ENCODE measurements at regions not wholly inside any gene's neighbourhood (a gene's known extent, or its start where the extent isn't known, plus 50 kb on each side); places are given as distances from the start of the nearest gene placed in this dataset.

GRCh38 chr1:5370311-5370710 lies 621.9 kb downstream of the NPHP4 start:
- no TSS peak for BruUV-seq (replicated peaks)
- Histone ChIP-seq H3K27me3 (ENCODE audit: insufficient read depth, low read length) (no peaks in the 10 kb centered on the region), H3K4me1 (ENCODE audit: control insufficient read depth in 1 of 2, insufficient read depth in 2 of 2, low read length in 2 of 2) (no peaks in the 10 kb centered on the region), H3K36me3 (ENCODE audit: control insufficient read depth in 1 of 2, insufficient read depth in 2 of 2, low read length in 2 of 2) (no peaks in the 10 kb centered on the region), H3K27ac (ENCODE audit: low read depth, low read length) (no peak overlapping the region), H3K4me3 (replicated peaks in 1 of 2; ENCODE audit: low read depth in 1 of 2, low read length in 2 of 2) (no peak overlapping the region), H3K4me2 (ENCODE audit: low read length) (no peak overlapping the region), H3K79me2 (ENCODE audit: insufficient read depth, low read length) (no peaks in the 10 kb centered on the region), H3K9ac (ENCODE audit: low read length) (no peak overlapping the region), H3K9me3 (ENCODE audit: control insufficient read depth in 1 of 2, insufficient read depth in 1 of 2, low read depth in 1 of 2, low read length in 2 of 2) (no peaks in the 10 kb centered on the region), H4K20me1 (ENCODE audit: insufficient read depth) (no peaks in the 10 kb centered on the region), H2AFZ (ENCODE audit: low read depth, low read length, poor library complexity, severe bottlenecking) (no peak overlapping the region), H3K9me2 (ENCODE audit: insufficient read depth) (no peaks in the 10 kb centered on the region)
- ChIA-PET CTCF (no interaction called here), POLR2A (no interaction called here), RAD21 (ENCODE audit: low non-redundant PET in 1 of 2, low total read pairs in 2 of 2, uncharacterized antibody in 2 of 2, unreplicated experiment in 2 of 2) (no interaction called here)
- ATAC-seq (no peak), DNase-seq (ENCODE audit: low read depth, low spot score) (no peak)
- intact Hi-C loops (cut with micrococcal nuclease) = no loop called here
- no peak for TF ChIP-seq MAX (IDR thresholded peaks at IDR 0.05)
- TF ChIP-seq EZH2phosphoT487 (IDR thresholded peaks at IDR 0.05; ENCODE audit: borderline replicate concordance) = no peak
- no peak for TF ChIP-seq SP1 (IDR thresholded peaks at IDR 0.05; ENCODE audit: low read depth)
- TF ChIP-seq RAD21 (IDR thresholded peaks at IDR 0.05; ENCODE audit: low read depth) = no peak
- no peak for TF ChIP-seq ZNF274 (IDR thresholded peaks at IDR 0.05; ENCODE audit: low read depth, low read length)
- no peak for TF ChIP-seq TCF7L2 (IDR thresholded peaks at IDR 0.05; ENCODE audit: borderline replicate concordance, extremely low read depth, insufficient read depth, insufficient read length)

GRCh38 chr1:5369223-5369622 lies 623.0 kb downstream of the NPHP4 start:
- no peaks in the 10 kb centered on the region for H3K36me3 ChIP-seq (ENCODE audit: control insufficient read depth in 1 of 2, insufficient read depth in 2 of 2, low read length in 2 of 2)
- no peaks in the 10 kb centered on the region for H3K9me3 ChIP-seq (ENCODE audit: control insufficient read depth in 1 of 2, insufficient read depth in 1 of 2, low read depth in 1 of 2, low read length in 2 of 2)
- ChIA-PET CTCF (no interaction called here), POLR2A (no interaction called here), RAD21 (ENCODE audit: low non-redundant PET in 1 of 2, low total read pairs in 2 of 2, uncharacterized antibody in 2 of 2, unreplicated experiment in 2 of 2) (no interaction called here)
- no peaks in the 10 kb centered on the region for H3K9me2 ChIP-seq (ENCODE audit: insufficient read depth)
- ATAC-seq = no peak
- H2AFZ ChIP-seq (ENCODE audit: low read depth, low read length, poor library complexity, severe bottlenecking) = no peak overlapping the region
- intact Hi-C loops (cut with micrococcal nuclease) = no loop called here
- DNase-seq (ENCODE audit: low read depth, low spot score) = no peak
- no peaks in the 10 kb centered on the region for H3K79me2 ChIP-seq (ENCODE audit: insufficient read depth, low read length)
- no peak overlapping the region for H3K9ac ChIP-seq (ENCODE audit: low read length)
- no peak overlapping the region for H3K4me3 ChIP-seq (replicated peaks in 1 of 2; ENCODE audit: low read depth in 1 of 2, low read length in 2 of 2)
- no TSS peak for BruUV-seq (replicated peaks)
- no peak overlapping the region for H3K4me2 ChIP-seq (ENCODE audit: low read length)
- no peaks in the 10 kb centered on the region for H4K20me1 ChIP-seq (ENCODE audit: insufficient read depth)
- H3K27me3 ChIP-seq (ENCODE audit: insufficient read depth, low read length) = no peaks in the 10 kb centered on the region
- H3K27ac ChIP-seq (ENCODE audit: low read depth, low read length) = no peak overlapping the region
- H3K4me1 ChIP-seq (ENCODE audit: control insufficient read depth in 1 of 2, insufficient read depth in 2 of 2, low read length in 2 of 2) = no peaks in the 10 kb centered on the region
- TF ChIP-seq ATF3 (IDR thresholded peaks at IDR 0.05) (no peak), EGR1 (IDR thresholded peaks at IDR 0.05; ENCODE audit: low read depth) (no peak), MAX (IDR thresholded peaks at IDR 0.05) (no peak), POLR2AphosphoS5 (IDR thresholded peaks at IDR 0.05; ENCODE audit: low read depth, low read length) (no peak), SRF (IDR thresholded peaks at IDR 0.05; ENCODE audit: low read depth) (no peak), YY1 (IDR thresholded peaks at IDR 0.05; ENCODE audit: extremely low read depth, insufficient replicate concordance, low read depth, low read length) (no peak), SP1 (IDR thresholded peaks at IDR 0.05; ENCODE audit: low read depth) (no peak), ZBTB33 (IDR thresholded peaks at IDR 0.05; ENCODE audit: extremely low read depth, insufficient replicate concordance, low read length) (no peak), CBX3 (IDR thresholded peaks at IDR 0.05; ENCODE audit: low read depth) (no peak), JUND (IDR thresholded peaks at IDR 0.05) (no peak)

Data from HCT116 (cell line).